A673 (cell line): ENCODE measurements at regions not wholly inside any gene's neighbourhood (a gene's known extent, or its start where the extent isn't known, plus 50 kb on each side); places are given as distances from the start of the nearest gene placed in this dataset.

Source experiments
- BruUV-seq: library from RNA; stranded (reverse); fragments of 400-500 nt; replicated peaks from 2 replicates; lab custom pipeline; 2021; lab: Mats Ljungman, UMichigan
- CTCF ChIA-PET: fragments of 300-600 bp; sonication (Branson Sonifier 250); formaldehyde crosslinking; loops from one replicate; lab custom pipeline; 2022; ENCODE audit warnings: antibody characterized with exemption; lab: Charles Lee
- POLR2A ChIA-PET: fragments of 300-600 bp; sonication (Branson Sonifier 250); formaldehyde crosslinking; loops from one replicate; lab custom pipeline; 2022; ENCODE audit warnings: antibody characterized with exemption; ENCODE audit not compliant: low non-redundant PET; lab: Charles Lee
- DNase-seq: peaks from one replicate; pipeline ENCODE4 v3.0.0-alpha.2; 2015; ENCODE audit warnings: low spot score
- H3K27ac ChIP-seq: fragments of 200-600 bp; sonication (generic); 2 replicates; pipeline ENCODE4 v1.5.1; 2016; ENCODE audit warnings: mixed run types, low read depth, mild to moderate bottlenecking, mixed read lengths, antibody characterized with exemption, low read length; ENCODE audit not compliant: poor library complexity, severe bottlenecking
- H3K27me3 ChIP-seq: fragments of 200-600 bp; sonication (generic); replicated peaks from 2 replicates; pipeline ENCODE4 v1.6.1; 2017; ENCODE audit warnings: mixed run types, low read depth, mild to moderate bottlenecking, mixed read lengths, antibody characterized with exemption, low read length; ENCODE audit not compliant: insufficient read depth, poor library complexity
- H3K36me3 ChIP-seq: fragments of 200-600 bp; sonication (generic); 2 replicates; pipeline ENCODE4 v1.6.1; 2016; ENCODE audit warnings: mixed run types, mild to moderate bottlenecking, mixed read lengths, antibody characterized with exemption, low read length; ENCODE audit not compliant: insufficient read depth, poor library complexity, severe bottlenecking
- H3K4me1 ChIP-seq: fragments of 200-600 bp; sonication (generic); 2 replicates; pipeline ENCODE4 v1.6.1; 2017; ENCODE audit warnings: mixed run types, mild to moderate bottlenecking, mixed read lengths, antibody characterized with exemption, low read length; ENCODE audit not compliant: insufficient read depth, poor library complexity, severe bottlenecking
- H3K4me3 ChIP-seq: fragments of 200-600 bp; sonication (generic); 2 replicates; pipeline ENCODE4 v1.5.1; 2016; ENCODE audit warnings: low read depth, mixed run types, mild to moderate bottlenecking, mixed read lengths, low read length; ENCODE audit not compliant: poor library complexity, severe bottlenecking
- H3K9me3 ChIP-seq: fragments of 200-600 bp; sonication (generic); 2 replicates; pipeline ENCODE4 v1.6.1; 2016; ENCODE audit warnings: mixed run types, low read depth, mild to moderate bottlenecking, mixed read lengths, antibody characterized with exemption, low read length; ENCODE audit not compliant: poor library complexity, severe bottlenecking
- EZH2 ChIP-seq: fragments of 200-600 bp; sonication (generic); IDR thresholded peaks from 2 replicates; pipeline ENCODE4 v1.6.1; 2017; ENCODE audit warnings: borderline replicate concordance, low read depth, mild to moderate bottlenecking, mixed read lengths, antibody characterized with exemption, low read length; ENCODE audit not compliant: poor library complexity, severe bottlenecking
- intact Hi-C: fragments of 100-400 bp; cut with micrococcal nuclease; formaldehyde crosslinking; loops from one replicate; pipeline ENCODE4 v1.10.0; 2022; ENCODE audit not compliant: unreplicated experiment
- TF ChIP-seq, protein P1 (sequence below): fragments of 300-800, 200-600 bp; sonication (generic); conservative IDR thresholded peaks from 2 replicates; pipeline ENCODE4 v1.5.1; 2017; ENCODE audit warnings: low read depth, mild to moderate bottlenecking, antibody characterized with exemption, low read length, moderate library complexity, mixed read lengths

- POLR2A ChIA-PET = no interaction called here
- CTCF ChIA-PET = no interaction called here
- no TSS peak for BruUV-seq
Observed at GRCh38 chr5:174490728-174491127, 233.7 kb upstream of the MSX2 start.

GRCh38 chr5:174491265-174491664 is 233.1 kb upstream of the MSX2 start:
- Histone ChIP-seq H3K36me3 (no peaks in the 10 kb centered on the region), H3K9me3 (no peaks in the 10 kb centered on the region), H3K4me1 (no peaks in the 10 kb centered on the region), H3K27me3 (no peaks in the 10 kb centered on the region), H3K27ac (no peak overlapping the region), H3K4me3 (no peak overlapping the region)
- DNase-seq = no peak
- TF ChIP-seq, protein P1, sequence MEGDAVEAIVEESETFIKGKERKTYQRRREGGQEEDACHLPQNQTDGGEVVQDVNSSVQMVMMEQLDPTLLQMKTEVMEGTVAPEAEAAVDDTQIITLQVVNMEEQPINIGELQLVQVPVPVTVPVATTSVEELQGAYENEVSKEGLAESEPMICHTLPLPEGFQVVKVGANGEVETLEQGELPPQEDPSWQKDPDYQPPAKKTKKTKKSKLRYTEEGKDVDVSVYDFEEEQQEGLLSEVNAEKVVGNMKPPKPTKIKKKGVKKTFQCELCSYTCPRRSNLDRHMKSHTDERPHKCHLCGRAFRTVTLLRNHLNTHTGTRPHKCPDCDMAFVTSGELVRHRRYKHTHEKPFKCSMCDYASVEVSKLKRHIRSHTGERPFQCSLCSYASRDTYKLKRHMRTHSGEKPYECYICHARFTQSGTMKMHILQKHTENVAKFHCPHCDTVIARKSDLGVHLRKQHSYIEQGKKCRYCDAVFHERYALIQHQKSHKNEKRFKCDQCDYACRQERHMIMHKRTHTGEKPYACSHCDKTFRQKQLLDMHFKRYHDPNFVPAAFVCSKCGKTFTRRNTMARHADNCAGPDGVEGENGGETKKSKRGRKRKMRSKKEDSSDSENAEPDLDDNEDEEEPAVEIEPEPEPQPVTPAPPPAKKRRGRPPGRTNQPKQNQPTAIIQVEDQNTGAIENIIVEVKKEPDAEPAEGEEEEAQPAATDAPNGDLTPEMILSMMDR = no peak
- no peak for TF ChIP-seq EZH2
- BruUV-seq = no TSS peak
- CTCF ChIA-PET = no interaction called here
- POLR2A ChIA-PET = no interaction called here
- intact Hi-C loops = no loop called here

More at GRCh38 chr5:174490728-174491127, 233.7 kb upstream of the MSX2 start:
- DNase-seq = no peak
- intact Hi-C loops = no loop called here
- Histone ChIP-seq H3K4me1 (no peaks in the 10 kb centered on the region), H3K4me3 (no peak overlapping the region), H3K9me3 (no peaks in the 10 kb centered on the region), H3K36me3 (no peaks in the 10 kb centered on the region), H3K27ac (no peak overlapping the region), H3K27me3 (no peaks in the 10 kb centered on the region)
- TF ChIP-seq, protein P1 = no peak
- no peak for TF ChIP-seq EZH2

DNA sequence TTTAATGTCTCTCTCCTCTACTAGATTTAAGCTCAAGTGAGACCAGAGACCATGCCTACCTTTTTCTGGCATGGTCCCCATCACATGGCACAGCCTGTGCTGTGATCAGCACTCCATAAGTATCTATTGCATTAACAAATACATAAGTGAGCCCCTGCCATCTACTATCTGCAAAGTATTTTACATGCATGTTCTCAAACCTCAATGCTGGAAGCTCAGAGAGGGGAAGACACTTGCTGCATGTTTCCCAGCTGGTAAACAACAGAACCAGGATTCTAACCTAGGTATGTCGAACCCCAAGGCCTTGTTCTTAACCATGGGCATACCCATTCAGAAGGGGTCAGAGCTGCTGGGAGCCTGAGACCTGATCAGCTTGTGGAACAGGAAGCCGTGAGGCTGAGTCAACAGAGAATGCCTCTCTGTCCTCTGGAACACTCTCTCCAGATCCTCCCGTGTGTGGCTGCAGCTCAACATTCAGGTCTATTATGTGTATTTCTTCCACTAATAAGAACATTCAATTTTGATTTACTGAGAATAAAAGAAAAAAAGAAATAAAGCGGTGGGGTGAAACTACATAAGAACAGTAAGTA is 232.5 kb upstream of the MSX2 start:
- no peak for DNase-seq
- Histone ChIP-seq H3K27ac (no peak overlapping the region), H3K4me3 (no peak overlapping the region), H3K36me3 (no peaks in the 10 kb centered on the region), H3K9me3 (no peaks in the 10 kb centered on the region), H3K27me3 (no peaks in the 10 kb centered on the region), H3K4me1 (no peaks in the 10 kb centered on the region)
- POLR2A ChIA-PET = no interaction called here
- CTCF ChIA-PET = no interaction called here
- intact Hi-C loops = no loop called here
- BruUV-seq = no TSS peak
- no peak for TF ChIP-seq EZH2
- TF ChIP-seq, protein P1 = no peak
